ENCODE measurements at regions not wholly inside any gene's neighbourhood (a gene's known extent, or its start where the extent isn't known, plus 50 kb on each side); places are given as distances from the start of the nearest gene placed in this dataset.

DNA sequence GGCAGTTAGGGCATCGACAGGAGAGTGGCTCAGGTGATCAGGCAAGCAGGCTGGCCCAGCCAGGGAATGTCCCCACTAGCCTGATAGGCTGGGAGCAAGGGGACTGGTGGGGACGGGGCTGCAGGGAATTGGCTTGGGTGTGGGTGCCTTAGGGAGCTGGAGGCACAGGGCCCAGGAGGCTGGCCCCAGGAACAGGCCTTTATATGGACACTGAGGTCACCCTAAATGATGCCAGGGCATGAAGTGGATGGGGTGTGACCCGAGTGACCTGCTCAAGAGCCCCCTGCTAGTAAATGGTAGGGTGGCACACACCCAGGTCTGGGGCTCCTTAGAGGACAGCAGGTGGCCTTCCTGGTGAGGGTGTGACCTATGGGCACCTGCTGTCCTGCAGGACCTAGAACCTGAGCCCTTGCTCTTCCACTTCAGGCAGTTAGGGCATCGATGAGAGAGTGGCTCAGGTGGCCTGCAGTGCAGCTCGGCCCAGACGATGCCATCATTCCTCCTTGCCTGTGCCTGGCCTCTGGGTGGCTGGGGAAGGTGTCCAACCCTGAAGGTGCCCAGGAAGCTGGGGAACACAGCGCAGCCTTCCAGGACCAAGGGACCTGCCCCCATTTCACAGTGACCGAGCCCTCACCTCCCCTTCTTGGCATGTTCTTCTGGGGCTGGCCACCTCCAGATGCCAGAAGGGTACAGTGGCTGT lies 51.7 kb upstream of the LEP start (continued):
- no peak for TF ChIP-seq ZNF232 (CRISPR knock-in tag; IDR thresholded peaks at IDR 0.05)
- no peak for TF ChIP-seq RORB (CRISPR knock-in tag; IDR thresholded peaks at IDR 0.05)
- TF ChIP-seq, protein P1, sequence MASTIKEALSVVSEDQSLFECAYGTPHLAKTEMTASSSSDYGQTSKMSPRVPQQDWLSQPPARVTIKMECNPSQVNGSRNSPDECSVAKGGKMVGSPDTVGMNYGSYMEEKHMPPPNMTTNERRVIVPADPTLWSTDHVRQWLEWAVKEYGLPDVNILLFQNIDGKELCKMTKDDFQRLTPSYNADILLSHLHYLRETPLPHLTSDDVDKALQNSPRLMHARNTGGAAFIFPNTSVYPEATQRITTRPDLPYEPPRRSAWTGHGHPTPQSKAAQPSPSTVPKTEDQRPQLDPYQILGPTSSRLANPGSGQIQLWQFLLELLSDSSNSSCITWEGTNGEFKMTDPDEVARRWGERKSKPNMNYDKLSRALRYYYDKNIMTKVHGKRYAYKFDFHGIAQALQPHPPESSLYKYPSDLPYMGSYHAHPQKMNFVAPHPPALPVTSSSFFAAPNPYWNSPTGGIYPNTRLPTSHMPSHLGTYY (CRISPR knock-in tag; IDR thresholded peaks at IDR 0.05): no peak
- no peak for TF ChIP-seq JUN (CRISPR knock-in tag; IDR thresholded peaks at IDR 0.05)

DNA sequence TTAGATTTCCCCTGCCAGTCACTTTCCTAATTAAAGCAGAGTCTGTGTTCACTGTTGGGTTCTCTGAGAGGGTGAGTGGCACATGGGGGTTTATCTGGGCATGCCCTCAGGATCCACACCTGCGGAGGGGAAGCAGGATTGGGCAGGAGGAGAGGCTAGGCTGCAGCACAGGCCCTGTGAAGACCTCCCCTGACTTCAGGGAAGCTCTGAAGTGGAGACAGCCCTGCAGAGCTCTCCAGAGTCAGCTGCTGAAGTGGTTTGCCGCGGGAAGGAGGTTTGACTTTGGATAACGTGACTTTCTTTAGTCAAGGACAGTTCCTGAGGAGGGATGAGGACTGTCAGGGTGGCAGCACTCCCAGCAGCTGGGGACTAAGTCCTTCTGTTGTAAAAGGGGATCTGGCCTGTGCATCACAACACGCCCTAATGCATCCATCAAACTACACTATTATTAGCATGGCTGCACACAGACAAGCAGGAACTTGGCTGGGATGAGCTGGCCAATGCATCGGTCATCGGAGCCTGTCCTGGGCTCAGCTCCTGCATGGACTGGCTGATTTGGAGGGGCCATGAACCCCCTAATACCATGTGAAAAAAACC lies 50.9 kb upstream of the LEP start:
- ChIA-PET POLR2A (no interaction called here), CTCF (interaction anchor here (1.0 to 1.8 kb wide), 4 partner anchors 10 to 55 kb away, joined by 3 to 7 read pairs (median 5); no protein-coding TSS in a partner anchor)
- Mint-ChIP-seq H3K4me3 (no peak overlapping the region), H3K4me1 (peaks cover 18% of the 10 kb centered on the region), H3K27ac (no peak overlapping the region), H3K36me3 (peaks cover 16% of the 10 kb centered on the region), H3K27me3 (ENCODE audit: low read depth) (peaks cover 37% of the 10 kb centered on the region), H3K9me3 (peaks cover 19% of the 10 kb centered on the region)
- TF ChIP-seq, protein P2, sequence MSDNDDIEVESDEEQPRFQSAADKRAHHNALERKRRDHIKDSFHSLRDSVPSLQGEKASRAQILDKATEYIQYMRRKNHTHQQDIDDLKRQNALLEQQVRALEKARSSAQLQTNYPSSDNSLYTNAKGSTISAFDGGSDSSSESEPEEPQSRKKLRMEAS (CRISPR knock-in tag; IDR thresholded peaks at IDR 0.05): no peak
- TF ChIP-seq, protein P3, sequence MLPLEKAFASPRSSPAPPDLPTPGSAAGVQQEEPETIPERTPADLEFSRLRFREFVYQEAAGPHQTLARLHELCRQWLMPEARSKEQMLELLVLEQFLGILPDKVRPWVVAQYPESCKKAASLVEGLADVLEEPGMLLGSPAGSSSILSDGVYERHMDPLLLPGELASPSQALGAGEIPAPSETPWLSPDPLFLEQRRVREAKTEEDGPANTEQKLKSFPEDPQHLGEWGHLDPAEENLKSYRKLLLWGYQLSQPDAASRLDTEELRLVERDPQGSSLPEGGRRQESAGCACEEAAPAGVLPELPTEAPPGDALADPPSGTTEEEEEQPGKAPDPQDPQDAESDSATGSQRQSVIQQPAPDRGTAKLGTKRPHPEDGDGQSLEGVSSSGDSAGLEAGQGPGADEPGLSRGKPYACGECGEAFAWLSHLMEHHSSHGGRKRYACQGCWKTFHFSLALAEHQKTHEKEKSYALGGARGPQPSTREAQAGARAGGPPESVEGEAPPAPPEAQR (CRISPR knock-in tag; IDR thresholded peaks at IDR 0.05): no peak
- TF ChIP-seq ATF1 (CRISPR knock-in tag; IDR thresholded peaks at IDR 0.05) (no peak), IRF2 (CRISPR knock-in tag; IDR thresholded peaks at IDR 0.05; ENCODE audit: borderline replicate concordance, low read depth) (no peak)
- TF ChIP-seq, protein P4, sequence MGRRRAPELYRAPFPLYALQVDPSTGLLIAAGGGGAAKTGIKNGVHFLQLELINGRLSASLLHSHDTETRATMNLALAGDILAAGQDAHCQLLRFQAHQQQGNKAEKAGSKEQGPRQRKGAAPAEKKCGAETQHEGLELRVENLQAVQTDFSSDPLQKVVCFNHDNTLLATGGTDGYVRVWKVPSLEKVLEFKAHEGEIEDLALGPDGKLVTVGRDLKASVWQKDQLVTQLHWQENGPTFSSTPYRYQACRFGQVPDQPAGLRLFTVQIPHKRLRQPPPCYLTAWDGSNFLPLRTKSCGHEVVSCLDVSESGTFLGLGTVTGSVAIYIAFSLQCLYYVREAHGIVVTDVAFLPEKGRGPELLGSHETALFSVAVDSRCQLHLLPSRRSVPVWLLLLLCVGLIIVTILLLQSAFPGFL (CRISPR knock-in tag; IDR thresholded peaks at IDR 0.05; ENCODE audit: borderline replicate concordance): no peak
- no peak for ATAC-seq
- peak; percentile 8 for DNase-seq (ENCODE audit: low spot score)

DNA sequence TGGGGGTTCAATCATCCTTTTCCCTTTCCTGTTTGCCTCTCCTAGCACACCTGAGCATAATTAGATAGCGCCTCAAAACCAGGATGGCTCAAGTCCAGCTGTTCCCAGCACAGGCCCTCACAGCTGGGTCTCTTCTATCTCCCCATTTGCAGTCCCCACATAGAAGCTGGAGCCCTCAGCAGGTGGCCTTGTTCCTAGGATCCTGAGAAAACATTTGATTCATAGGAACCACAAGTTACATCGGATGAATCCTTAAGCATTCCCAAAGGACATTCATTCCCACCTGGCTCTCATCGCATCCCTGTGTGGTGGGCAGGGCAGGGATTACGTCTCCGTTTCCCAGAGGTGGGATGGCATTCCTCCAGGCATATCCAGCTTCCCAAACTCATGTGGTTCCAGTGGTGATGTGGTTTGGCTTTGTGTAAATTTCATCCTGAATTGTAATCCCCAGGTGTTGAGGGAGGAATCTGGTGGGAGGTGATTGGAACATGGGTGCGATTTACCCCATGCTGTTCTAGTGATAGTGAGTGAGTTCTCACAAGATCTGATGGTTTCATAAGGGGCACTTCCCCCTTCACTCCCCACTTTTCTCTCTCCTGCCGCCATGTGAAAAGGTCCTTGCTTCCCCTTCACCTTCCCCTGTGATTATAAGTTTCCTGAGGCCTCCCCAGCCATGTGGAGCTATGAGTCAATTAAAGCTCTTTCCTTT lies 49.8 kb upstream of the LEP start:
- Mint-ChIP-seq H3K4me1 (peaks cover 18% of the 10 kb centered on the region), H3K27me3 (ENCODE audit: low read depth) (peaks cover 45% of the 10 kb centered on the region), H3K4me3 (no peak overlapping the region), H3K9me3 (peaks cover 28% of the 10 kb centered on the region), H3K36me3 (peaks cover 20% of the 10 kb centered on the region), H3K27ac (no peak overlapping the region)
- no peak for DNase-seq (ENCODE audit: low spot score)
- no peak for ATAC-seq
- TF ChIP-seq ETV6 (CRISPR knock-in tag; IDR thresholded peaks at IDR 0.05) (no peak), ESRRA (CRISPR knock-in tag; IDR thresholded peaks at IDR 0.05; ENCODE audit: borderline replicate concordance) (no peak), KAT7 (CRISPR knock-in tag; IDR thresholded peaks at IDR 0.05; ENCODE audit: borderline replicate concordance) (no peak), NFYB (CRISPR knock-in tag; conservative IDR thresholded peaks at IDR 0.05; ENCODE audit: low read depth) (no peak), NR1H2 (CRISPR knock-in tag; IDR thresholded peaks at IDR 0.05) (no peak), TCF7 (CRISPR knock-in tag; IDR thresholded peaks at IDR 0.05; ENCODE audit: low read depth) (no peak), CREM (CRISPR knock-in tag; IDR thresholded peaks at IDR 0.05) (no peak), NFATC4 (CRISPR knock-in tag; IDR thresholded peaks at IDR 0.05) (no peak), OVOL2 (CRISPR knock-in tag; IDR thresholded peaks at IDR 0.05; ENCODE audit: borderline replicate concordance) (no peak), GABPB1 (CRISPR knock-in tag; IDR thresholded peaks at IDR 0.05) (no peak), NFE2L1 (CRISPR knock-in tag; IDR thresholded peaks at IDR 0.05) (no peak), FOXP1 (CRISPR knock-in tag; IDR thresholded peaks at IDR 0.05; ENCODE audit: borderline replicate concordance) (no peak), ATF1 (CRISPR knock-in tag; IDR thresholded peaks at IDR 0.05) (no peak), ZNF416 (CRISPR knock-in tag; IDR thresholded peaks at IDR 0.05) (no peak), ZNF423 (CRISPR knock-in tag; IDR thresholded peaks at IDR 0.05) (no peak), SMAD4 (CRISPR knock-in tag; IDR thresholded peaks at IDR 0.05) (no peak)
- TF ChIP-seq, protein P5, sequence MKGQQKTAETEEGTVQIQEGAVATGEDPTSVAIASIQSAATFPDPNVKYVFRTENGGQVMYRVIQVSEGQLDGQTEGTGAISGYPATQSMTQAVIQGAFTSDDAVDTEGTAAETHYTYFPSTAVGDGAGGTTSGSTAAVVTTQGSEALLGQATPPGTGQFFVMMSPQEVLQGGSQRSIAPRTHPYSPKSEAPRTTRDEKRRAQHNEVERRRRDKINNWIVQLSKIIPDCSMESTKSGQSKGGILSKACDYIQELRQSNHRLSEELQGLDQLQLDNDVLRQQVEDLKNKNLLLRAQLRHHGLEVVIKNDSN (CRISPR knock-in tag; IDR thresholded peaks at IDR 0.05): no peak
- TF ChIP-seq, protein P6, sequence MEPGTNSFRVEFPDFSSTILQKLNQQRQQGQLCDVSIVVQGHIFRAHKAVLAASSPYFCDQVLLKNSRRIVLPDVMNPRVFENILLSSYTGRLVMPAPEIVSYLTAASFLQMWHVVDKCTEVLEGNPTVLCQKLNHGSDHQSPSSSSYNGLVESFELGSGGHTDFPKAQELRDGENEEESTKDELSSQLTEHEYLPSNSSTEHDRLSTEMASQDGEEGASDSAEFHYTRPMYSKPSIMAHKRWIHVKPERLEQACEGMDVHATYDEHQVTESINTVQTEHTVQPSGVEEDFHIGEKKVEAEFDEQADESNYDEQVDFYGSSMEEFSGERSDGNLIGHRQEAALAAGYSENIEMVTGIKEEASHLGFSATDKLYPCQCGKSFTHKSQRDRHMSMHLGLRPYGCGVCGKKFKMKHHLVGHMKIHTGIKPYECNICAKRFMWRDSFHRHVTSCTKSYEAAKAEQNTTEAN (CRISPR knock-in tag; IDR thresholded peaks at IDR 0.05): no peak
- TF ChIP-seq, protein P7, sequence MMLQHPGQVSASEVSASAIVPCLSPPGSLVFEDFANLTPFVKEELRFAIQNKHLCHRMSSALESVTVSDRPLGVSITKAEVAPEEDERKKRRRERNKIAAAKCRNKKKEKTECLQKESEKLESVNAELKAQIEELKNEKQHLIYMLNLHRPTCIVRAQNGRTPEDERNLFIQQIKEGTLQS (CRISPR knock-in tag; conservative IDR thresholded peaks at IDR 0.05): no peak
- POLR2A ChIA-PET: interaction anchor here (0.9 kb wide), 1 partner anchor 23 kb away, joined by 3 read pairs; no protein-coding TSS in a partner anchor
- CTCF ChIA-PET: interaction anchor here (1.1 to 2.7 kb wide), 4 partner anchors 16 to 190 kb away, joined by 6 to 18 read pairs (median 6); no protein-coding TSS in a partner anchor
